IMR-90 (cell line): ENCODE measurements at regions not wholly inside any gene's neighbourhood (a gene's known extent, or its start where the extent isn't known, plus 50 kb on each side); places are given as distances from the start of the nearest gene placed in this dataset.

Source experiments
- CEBPB ChIP-seq: IDR thresholded peaks from 2 replicates; pipeline ENCODE4 v1.6.1; 2012; ENCODE audit warnings: low read depth, low read length, improper control_type of control experiment
- FOS ChIP-seq: fragments of 150-350 bp; IDR thresholded peaks from 2 replicates; pipeline ENCODE4 v1.6.1; 2016; ENCODE audit warnings: low read depth, low read length
- POLR2A ChIP-seq: IDR thresholded peaks from 2 replicates; pipeline ENCODE4 v1.6.1; 2012; ENCODE audit warnings: mild to moderate bottlenecking, low read depth, low read length
- TF ChIP-seq, protein P1 (sequence below): conservative IDR thresholded peaks from 2 replicates; pipeline ENCODE4 v1.5.1; 2012; ENCODE audit warnings: mild to moderate bottlenecking, low read depth, low read length, improper control_type of control experiment

- TF ChIP-seq, protein P1, sequence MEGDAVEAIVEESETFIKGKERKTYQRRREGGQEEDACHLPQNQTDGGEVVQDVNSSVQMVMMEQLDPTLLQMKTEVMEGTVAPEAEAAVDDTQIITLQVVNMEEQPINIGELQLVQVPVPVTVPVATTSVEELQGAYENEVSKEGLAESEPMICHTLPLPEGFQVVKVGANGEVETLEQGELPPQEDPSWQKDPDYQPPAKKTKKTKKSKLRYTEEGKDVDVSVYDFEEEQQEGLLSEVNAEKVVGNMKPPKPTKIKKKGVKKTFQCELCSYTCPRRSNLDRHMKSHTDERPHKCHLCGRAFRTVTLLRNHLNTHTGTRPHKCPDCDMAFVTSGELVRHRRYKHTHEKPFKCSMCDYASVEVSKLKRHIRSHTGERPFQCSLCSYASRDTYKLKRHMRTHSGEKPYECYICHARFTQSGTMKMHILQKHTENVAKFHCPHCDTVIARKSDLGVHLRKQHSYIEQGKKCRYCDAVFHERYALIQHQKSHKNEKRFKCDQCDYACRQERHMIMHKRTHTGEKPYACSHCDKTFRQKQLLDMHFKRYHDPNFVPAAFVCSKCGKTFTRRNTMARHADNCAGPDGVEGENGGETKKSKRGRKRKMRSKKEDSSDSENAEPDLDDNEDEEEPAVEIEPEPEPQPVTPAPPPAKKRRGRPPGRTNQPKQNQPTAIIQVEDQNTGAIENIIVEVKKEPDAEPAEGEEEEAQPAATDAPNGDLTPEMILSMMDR, result no peak
- TF ChIP-seq CEBPB (peak; percentile 64), POLR2A (no peak), FOS (no peak)
These were observed 248.7 kb downstream of the TTC6 start for GRCh38 chr14:37843954-37844607.
